ENCODE measurements at regions not wholly inside any gene's neighbourhood (a gene's known extent, or its start where the extent isn't known, plus 50 kb on each side); places are given as distances from the start of the nearest gene placed in this dataset.

DNA sequence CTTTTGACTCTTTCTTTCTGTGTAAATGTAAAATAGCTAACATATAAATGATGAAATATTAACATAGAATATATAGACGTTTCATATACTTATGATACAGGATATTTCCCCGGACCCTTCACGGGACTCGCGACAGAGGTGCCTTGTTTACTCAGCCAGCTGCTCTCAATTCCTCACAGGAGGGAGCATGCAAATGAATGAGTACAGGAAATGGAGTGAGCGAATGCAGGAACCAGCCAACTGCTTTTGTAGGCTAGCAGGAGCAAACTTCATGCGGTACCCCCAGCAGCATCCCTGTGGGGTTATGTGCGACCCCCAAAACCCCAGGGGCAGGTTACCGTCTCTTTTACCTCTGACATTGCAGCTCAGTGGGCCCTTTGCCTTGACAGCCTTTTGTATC lies 110.3 kb upstream of the PDHA2 start:
- TF ChIP-seq, protein P1, sequence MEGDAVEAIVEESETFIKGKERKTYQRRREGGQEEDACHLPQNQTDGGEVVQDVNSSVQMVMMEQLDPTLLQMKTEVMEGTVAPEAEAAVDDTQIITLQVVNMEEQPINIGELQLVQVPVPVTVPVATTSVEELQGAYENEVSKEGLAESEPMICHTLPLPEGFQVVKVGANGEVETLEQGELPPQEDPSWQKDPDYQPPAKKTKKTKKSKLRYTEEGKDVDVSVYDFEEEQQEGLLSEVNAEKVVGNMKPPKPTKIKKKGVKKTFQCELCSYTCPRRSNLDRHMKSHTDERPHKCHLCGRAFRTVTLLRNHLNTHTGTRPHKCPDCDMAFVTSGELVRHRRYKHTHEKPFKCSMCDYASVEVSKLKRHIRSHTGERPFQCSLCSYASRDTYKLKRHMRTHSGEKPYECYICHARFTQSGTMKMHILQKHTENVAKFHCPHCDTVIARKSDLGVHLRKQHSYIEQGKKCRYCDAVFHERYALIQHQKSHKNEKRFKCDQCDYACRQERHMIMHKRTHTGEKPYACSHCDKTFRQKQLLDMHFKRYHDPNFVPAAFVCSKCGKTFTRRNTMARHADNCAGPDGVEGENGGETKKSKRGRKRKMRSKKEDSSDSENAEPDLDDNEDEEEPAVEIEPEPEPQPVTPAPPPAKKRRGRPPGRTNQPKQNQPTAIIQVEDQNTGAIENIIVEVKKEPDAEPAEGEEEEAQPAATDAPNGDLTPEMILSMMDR (conservative IDR thresholded peaks at IDR 0.05 in 1 of 2, IDR thresholded peaks at IDR 0.05 in 1 of 2; ENCODE audit: extremely low read depth in 1 of 2, insufficient read depth in 1 of 2, low read depth in 1 of 2, low read length in 2 of 2): no peak
- TF ChIP-seq EZH2 (IDR thresholded peaks at IDR 0.05; ENCODE audit: borderline replicate concordance, low read length): no peak
